A549 (cell line): ENCODE measurements at regions not wholly inside any gene's neighbourhood (a gene's known extent, or its start where the extent isn't known, plus 50 kb on each side); places are given as distances from the start of the nearest gene placed in this dataset.

Source experiments
- ATAC-seq, 2 experiments: fragments of 200-7000 bp in 1 of 2; fragments of >200 bp in 1 of 2; cut with Nextera tagmentation in 1 of 2; cut with Tn5 transposase in 1 of 2; 3 replicates each; pipeline versions ENCODE4 v1.8.0 to v1.9.1; 2018 to 2020; ENCODE audit warnings: mild to moderate bottlenecking in 1 of 2, moderate library complexity in 1 of 2
- CTCF ChIA-PET: fragments of 300-600 bp; sonication (Branson Sonifier 250); formaldehyde crosslinking; extraction: SDS; loops from one replicate; lab custom pipeline; 2021; ENCODE audit warnings: antibody characterized with exemption, inconsistent platforms; lab: Yijun Ruan, JAX
- POLR2A ChIA-PET: fragments of 350-600 bp; formaldehyde crosslinking; extraction: SDS; loops from one replicate; lab custom pipeline; 2021; ENCODE audit warnings: antibody characterized with exemption, inconsistent platforms; lab: Yijun Ruan, JAX
- DNase-seq, 2 experiments: peaks; one replicate each; pipeline versions ENCODE4 v3.0.0 to v3.0.0-alpha.2; 2011 to 2016; ENCODE audit warnings: low read depth in 1 of 2, low spot score in 1 of 2
- FAIRE-seq: peaks from 2 replicates; lab custom pipeline; 2011; peaks lifted over from hg19 to GRCh38; lab: Jason Lieb, UNC
- H3K27ac ChIP-seq, 2 experiments: fragments of >200 bp; sonication (Bioruptor Twin); formaldehyde crosslinking; 3 replicates each; pipeline ENCODE4 v1.5.1; 2016 to 2017
- H3K4me1 ChIP-seq: fragments of >200 bp; sonication (Bioruptor Twin); formaldehyde crosslinking; 3 replicates; pipeline ENCODE4 v1.6.1; 2016
- H3K4me2 ChIP-seq: fragments of >200 bp; sonication (Bioruptor Twin); formaldehyde crosslinking; 3 replicates; pipeline ENCODE4 v1.6.1; 2016
- H3K4me3 ChIP-seq: fragments of >200 bp; sonication (Bioruptor Twin); formaldehyde crosslinking; 3 replicates; pipeline ENCODE4 v1.5.1; 2016
- H3K9me3 ChIP-seq: fragments of >200 bp; sonication (Bioruptor Twin); formaldehyde crosslinking; 3 replicates; pipeline ENCODE4 v1.6.1; 2016
- ATOH8 ChIP-seq: fragments of 250-450 bp; sonication (Bioruptor Pico); IDR thresholded peaks from 2 replicates; pipeline ENCODE4 v1.5.0; 2020; ENCODE audit warnings: low read depth, mild to moderate bottlenecking, moderate library complexity
- CBX2 ChIP-seq: fragments of 200-600 bp; sonication (generic); IDR thresholded peaks from 2 replicates; pipeline ENCODE4 v1.6.1; 2016; ENCODE audit warnings: low read depth, mild to moderate bottlenecking, borderline replicate concordance
- CHD2 ChIP-seq: fragments of 150-350 bp; IDR thresholded peaks from 2 replicates; pipeline ENCODE4 v1.6.1; 2014; ENCODE audit warnings: low read length; ENCODE audit not compliant: partially characterized antibody
- CHD4 ChIP-seq: fragments of 200-600 bp; sonication (generic); IDR thresholded peaks from 2 replicates; pipeline ENCODE4 v1.6.1; 2016; ENCODE audit warnings: antibody characterized with exemption, mild to moderate bottlenecking, borderline replicate concordance
- CTCF ChIP-seq: fragments of >200 bp; sonication (Bioruptor Twin); formaldehyde crosslinking; IDR thresholded peaks from 3 replicates; pipeline ENCODE4 v1.5.1; 2016
- EHF ChIP-seq: fragments of 250-450 bp; sonication (Bioruptor Pico); IDR thresholded peaks from 2 replicates; pipeline ENCODE4 v1.5.0; 2020; ENCODE audit warnings: mild to moderate bottlenecking
- HES2 ChIP-seq: fragments of >200 bp; sonication (Bioruptor Twin); formaldehyde crosslinking; IDR thresholded peaks from 2 replicates; pipeline ENCODE4 v1.6.1; 2016
- HEYL ChIP-seq: fragments of 250-450 bp; sonication (Bioruptor Pico); IDR thresholded peaks from 2 replicates; pipeline ENCODE4 v1.8.0; 2021; ENCODE audit warnings: mild to moderate bottlenecking, moderate library complexity
- HMGXB4 ChIP-seq: fragments of 250-450 bp; sonication (Bioruptor Pico); IDR thresholded peaks from 2 replicates; pipeline ENCODE4 v1.5.0; 2021; ENCODE audit warnings: mild to moderate bottlenecking, moderate library complexity, borderline replicate concordance
- HOXB13 ChIP-seq: fragments of 250-450 bp; sonication (Bioruptor Pico); IDR thresholded peaks from 2 replicates; pipeline ENCODE4 v1.5.0; 2020; ENCODE audit warnings: low read depth, mild to moderate bottlenecking, moderate library complexity
- HOXB5 ChIP-seq: fragments of 250-450 bp; sonication (Bioruptor Pico); IDR thresholded peaks from 2 replicates; pipeline ENCODE4 v1.5.0; 2020; ENCODE audit warnings: mild to moderate bottlenecking, moderate library complexity
- JUN ChIP-seq, 2 experiments: fragments of >200 bp; sonication (Bioruptor Twin); formaldehyde crosslinking; IDR thresholded peaks; 2 replicates in 1 of 2; 3 replicates in 1 of 2; pipeline ENCODE4 v1.6.1; 2016 to 2017
- JUNB ChIP-seq: fragments of >200 bp; sonication (Bioruptor Twin); formaldehyde crosslinking; IDR thresholded peaks from 2 replicates; pipeline ENCODE4 v1.6.1; 2016
- KDM1A ChIP-seq: fragments of 200-600 bp; sonication (generic); IDR thresholded peaks from 2 replicates; pipeline ENCODE4 v1.6.1; 2016; ENCODE audit warnings: low read depth, mild to moderate bottlenecking
- MAFK ChIP-seq: fragments of 450-650 bp; IDR thresholded peaks from 2 replicates; pipeline ENCODE4 v1.6.1; 2014; ENCODE audit not compliant: partially characterized antibody
- POLR2AphosphoS2 ChIP-seq: conservative IDR thresholded peaks from 2 replicates; pipeline ENCODE4 v1.6.1; 2012; ENCODE audit warnings: low read length, improper control_type of control experiment, inconsistent platforms
- RAD21 ChIP-seq, 2 experiments: fragments of >200 bp in 1 of 2; sonication (Bioruptor Twin) in 1 of 2; formaldehyde crosslinking in 1 of 2; IDR thresholded peaks in 1 of 2; conservative IDR thresholded peaks in 1 of 2; 2 replicates in 1 of 2; 3 replicates in 1 of 2; pipeline ENCODE4 v1.6.1; 2012 to 2018; ENCODE audit warnings: inconsistent platforms in 1 of 2
- REST ChIP-seq: fragments of 200-600 bp; sonication (generic); IDR thresholded peaks from 2 replicates; pipeline ENCODE4 v1.6.1; 2016; ENCODE audit warnings: antibody characterized with exemption, mild to moderate bottlenecking, moderate library complexity
- RFX5 ChIP-seq: fragments of 450-650 bp; IDR thresholded peaks from 2 replicates; pipeline ENCODE4 v1.7.1; 2014; ENCODE audit warnings: antibody characterized with exemption, mild to moderate bottlenecking, moderate library complexity
- SREBF2 ChIP-seq: fragments of 450-650 bp; IDR thresholded peaks from 2 replicates; pipeline ENCODE4 v1.6.1; 2014; ENCODE audit warnings: mild to moderate bottlenecking, moderate library complexity
- TFCP2L1 ChIP-seq: fragments of 250-450 bp; sonication (Bioruptor Pico); IDR thresholded peaks from 2 replicates; pipeline ENCODE4 v1.5.0; 2021; ENCODE audit warnings: mild to moderate bottlenecking
- WGBS: methylation state at CpG from one replicate; pipeline ENCODE4 v1.1.6; 2017; ENCODE audit errors: missing lambda C conversion rate; 5-methylcytosine and 5-hydroxymethylcytosine counted together

- FAIRE-seq (no peak), DNase-seq (no peak), ATAC-seq (no peak)
- H3K4me1 ChIP-seq, result no peaks in the 10 kb centered on the region
- H3K27ac ChIP-seq, result no peak overlapping the region
- H3K9me3 ChIP-seq, result no peaks in the 10 kb centered on the region
- CTCF ChIA-PET, result interaction anchor here (1.7 to 6.7 kb wide), 2 partner anchors 11 to 16 kb away, joined by 5 to 33 read pairs; no protein-coding TSS in a partner anchor
- WGBS, result 41% methylated on average over 2 of the region's 2 CpGs
- no peak overlapping the region for H3K4me2 ChIP-seq
- no peak overlapping the region for H3K4me3 ChIP-seq
- TF ChIP-seq RAD21 (conservative IDR thresholded peaks at IDR 0.05 in 1 of 2, IDR thresholded peaks at IDR 0.05 in 1 of 2), result no peak
- no peak for TF ChIP-seq MAFK
- TF ChIP-seq CHD2, result no peak
- TF ChIP-seq JUNB, result no peak
- TF ChIP-seq CHD4, result no peak
- no peak for TF ChIP-seq SREBF2
- no peak for TF ChIP-seq KDM1A
- POLR2A ChIA-PET, result no interaction called here
Observed at GRCh38 chr11:31943056-31943780, 132.1 kb upstream of the PAX6 start.

- DNase-seq (no peak), ATAC-seq (no peak), FAIRE-seq (no peak)
- Histone ChIP-seq H3K27ac (no peak overlapping the region), H3K9me3 (no peaks in the 10 kb centered on the region), H3K4me3 (no peak overlapping the region), H3K4me1 (no peaks in the 10 kb centered on the region), H3K4me2 (no peak overlapping the region)
- ChIA-PET POLR2A (no interaction called here), CTCF (no interaction called here)
- 40% methylated on average over 4 of the region's 4 CpGs for WGBS
- no peak for TF ChIP-seq RAD21 (conservative IDR thresholded peaks at IDR 0.05 in 1 of 2, IDR thresholded peaks at IDR 0.05 in 1 of 2)
- no peak for TF ChIP-seq HES2
- TF ChIP-seq JUN (IDR thresholded peaks at IDR 0.05), result no peak
- TF ChIP-seq HEYL (CRISPR knock-in tag), result no peak
- TF ChIP-seq HOXB13 (CRISPR knock-in tag), result no peak
- no peak for TF ChIP-seq SREBF2
- TF ChIP-seq TFCP2L1 (CRISPR knock-in tag), result no peak
- TF ChIP-seq CTCF, result no peak
- TF ChIP-seq EHF (CRISPR knock-in tag), result no peak
- TF ChIP-seq RFX5, result no peak
- TF ChIP-seq ATOH8, result no peak
- no peak for TF ChIP-seq JUNB
Observed at GRCh38 chr11:31940371-31941037, 129.4 kb upstream of the PAX6 start.

- TF ChIP-seq CBX2, result no peak
- no peak for TF ChIP-seq HOXB5 (CRISPR knock-in tag)
- no peak for TF ChIP-seq POLR2AphosphoS2
- no peak for TF ChIP-seq REST
- TF ChIP-seq HMGXB4 (CRISPR knock-in tag), result no peak
- TF ChIP-seq RFX5, result no peak
- TF ChIP-seq JUNB, result no peak
- CTCF ChIA-PET, result interaction anchor here (1.4 kb wide), 1 partner anchor 68 kb away, joined by 3 read pairs; no protein-coding TSS in a partner anchor
- ATAC-seq (no peak), FAIRE-seq (no peak), DNase-seq (no peak)
- 62% methylated on average over 3 of the region's 3 CpGs for whole genome bisulfite sequencing
- POLR2A ChIA-PET, result no interaction called here
- Histone ChIP-seq H3K9me3 (no peaks in the 10 kb centered on the region), H3K4me2 (no peak overlapping the region), H3K4me1 (no peaks in the 10 kb centered on the region), H3K27ac (no peak overlapping the region), H3K4me3 (no peak overlapping the region)
Observed at GRCh38 chr11:31939004-31939403, 127.9 kb upstream of the PAX6 start.
